H9 (cell line): ENCODE measurements at regions not wholly inside any gene's neighbourhood (a gene's known extent, or its start where the extent isn't known, plus 50 kb on each side); places are given as distances from the start of the nearest gene placed in this dataset.

Source experiments
- DNase-seq: peaks from one replicate; pipeline ENCODE4 v3.0.0-alpha.2; 2017
- H2AFZ ChIP-seq: one replicate; pipeline ENCODE4 v1.6.1; 2013; ENCODE audit warnings: mild to moderate bottlenecking, low read length, control low read depth, moderate library complexity
- H2AK5ac ChIP-seq: 2 replicates; pipeline ENCODE4 v1.6.1; 2013; ENCODE audit warnings: low read length, control low read depth, mixed read lengths; ENCODE audit not compliant: insufficient read length
- H2BK120ac ChIP-seq: one replicate; pipeline ENCODE4 v1.6.1; 2013; ENCODE audit warnings: low read depth, mild to moderate bottlenecking, low read length, control low read depth, inconsistent platforms; ENCODE audit not compliant: poor library complexity, severe bottlenecking
- H2BK12ac ChIP-seq: 2 replicates; pipeline ENCODE4 v1.6.1; 2013; ENCODE audit warnings: low read length, control low read depth, mixed read lengths, low read depth; ENCODE audit not compliant: insufficient read length
- H2BK15ac ChIP-seq: 2 replicates; pipeline ENCODE4 v1.6.1; 2013; ENCODE audit warnings: low read depth, low read length, control low read depth
- H2BK20ac ChIP-seq: one replicate; pipeline ENCODE4 v1.6.1; 2013; ENCODE audit warnings: low read depth, mild to moderate bottlenecking, low read length, control low read depth, inconsistent platforms; ENCODE audit not compliant: poor library complexity, severe bottlenecking
- H2BK5ac ChIP-seq: 2 replicates; pipeline ENCODE4 v1.6.1; 2013; ENCODE audit warnings: low read length, control low read depth, mixed read lengths; ENCODE audit not compliant: insufficient read length
- H3K14ac ChIP-seq: 2 replicates; pipeline ENCODE4 v1.6.1; 2013; ENCODE audit warnings: low read length, control low read depth; ENCODE audit not compliant: insufficient read depth
- H3K18ac ChIP-seq: 2 replicates; pipeline ENCODE4 v1.6.1; 2013; ENCODE audit warnings: low read depth, mild to moderate bottlenecking, mixed read lengths, low read length, control low read depth; ENCODE audit not compliant: insufficient read length
- H3K23ac ChIP-seq: 2 replicates; pipeline ENCODE4 v1.6.1; 2013; ENCODE audit warnings: low read length, control low read depth, mixed read lengths, low read depth; ENCODE audit not compliant: insufficient read length
- H3K23me2 ChIP-seq: 2 replicates; pipeline ENCODE4 v1.6.1; 2013; ENCODE audit warnings: low read depth, mild to moderate bottlenecking, mixed read lengths, low read length, control low read depth; ENCODE audit not compliant: insufficient read length, poor library complexity, severe bottlenecking
- H3K27ac ChIP-seq: 2 replicates; pipeline ENCODE4 v1.5.1; 2013; ENCODE audit warnings: low read length, control low read depth, mixed read lengths, low read depth; ENCODE audit not compliant: insufficient read length
- H3K27me3 ChIP-seq: 2 replicates; pipeline ENCODE4 v1.6.1; 2013; ENCODE audit warnings: low read length, control low read depth, inconsistent platforms; ENCODE audit not compliant: insufficient read depth
- H3K4ac ChIP-seq: 2 replicates; pipeline ENCODE4 v1.6.1; 2013; ENCODE audit warnings: low read depth, mild to moderate bottlenecking, control low read depth, inconsistent platforms, low read length, moderate library complexity
- H3K4me1 ChIP-seq: 2 replicates; pipeline ENCODE4 v1.6.1; 2013; ENCODE audit warnings: low read length, control low read depth, inconsistent platforms; ENCODE audit not compliant: insufficient read depth
- H3K4me2 ChIP-seq: 2 replicates; pipeline ENCODE4 v1.6.1; 2013; ENCODE audit warnings: low read length, control low read depth, mixed read lengths; ENCODE audit not compliant: insufficient read length, insufficient read depth
- H3K56ac ChIP-seq: 2 replicates; pipeline ENCODE4 v1.6.1; 2013; ENCODE audit warnings: low read depth, mild to moderate bottlenecking, mixed read lengths, low read length, control low read depth; ENCODE audit not compliant: insufficient read length
- H3K79me1 ChIP-seq: 2 replicates; pipeline ENCODE4 v1.6.1; 2013; ENCODE audit warnings: low read depth, mild to moderate bottlenecking, moderate library complexity, low read length, control low read depth, inconsistent platforms; ENCODE audit not compliant: insufficient read depth, poor library complexity, severe bottlenecking
- H3K79me2 ChIP-seq: 2 replicates; pipeline ENCODE4 v1.6.1; 2013; ENCODE audit warnings: low read length, control low read depth, inconsistent platforms; ENCODE audit not compliant: insufficient read depth
- H3K9ac ChIP-seq: 2 replicates; pipeline ENCODE4 v1.6.1; 2013; ENCODE audit warnings: low read length, control low read depth, mixed read lengths; ENCODE audit not compliant: insufficient read length; ENCODE audit errors: extremely low read depth
- H3K9me3 ChIP-seq: one replicate; pipeline ENCODE4 v1.6.1; 2013; ENCODE audit warnings: low read depth, low read length, inconsistent platforms; ENCODE audit not compliant: control insufficient read depth
- H3T11ph ChIP-seq: one replicate; pipeline ENCODE4 v1.6.1; 2013; ENCODE audit warnings: mild to moderate bottlenecking, low read length, control low read depth, inconsistent platforms
- H4K20me1 ChIP-seq: one replicate; pipeline ENCODE4 v1.6.1; 2013; ENCODE audit not compliant: control insufficient read depth, insufficient read length, insufficient read depth
- H4K5ac ChIP-seq: 2 replicates; pipeline ENCODE4 v1.6.1; 2013; ENCODE audit warnings: low read depth, mild to moderate bottlenecking, mixed read lengths, low read length, control low read depth; ENCODE audit not compliant: insufficient read length
- H4K8ac ChIP-seq: replicated peaks from 2 replicates; pipeline ENCODE4 v1.6.1; 2013; ENCODE audit warnings: low read length, control low read depth, mixed read lengths, low read depth; ENCODE audit not compliant: insufficient read length
- H4K91ac ChIP-seq: 2 replicates; pipeline ENCODE4 v1.6.1; 2013; ENCODE audit warnings: low read depth, mild to moderate bottlenecking, moderate library complexity, mixed read lengths, low read length, control low read depth; ENCODE audit not compliant: insufficient read length
- H3K27ac Mint-ChIP-seq, 3 experiments: 2 replicates in 2 of 3; 3 replicates in 1 of 3; pipeline ENCODE4 v1.8.0; 2020 to 2021; ENCODE audit warnings: mixed read lengths in 3 of 3, mild to moderate bottlenecking in 1 of 3, moderate library complexity in 1 of 3
- H3K27me3 Mint-ChIP-seq: 2 replicates; pipeline ENCODE4 v1.8.0; 2021; ENCODE audit warnings: low read depth, mild to moderate bottlenecking, moderate library complexity, mixed read lengths
- H3K36me3 Mint-ChIP-seq, 3 experiments: 2 replicates in 2 of 3; 3 replicates in 1 of 3; pipeline ENCODE4 v1.8.0; 2020 to 2021; ENCODE audit warnings: low read depth in 3 of 3, mixed read lengths in 3 of 3; ENCODE audit not compliant: insufficient read depth in 1 of 3
- H3K4me1 Mint-ChIP-seq, 2 experiments: 2 replicates each; pipeline ENCODE4 v1.8.0; 2020; ENCODE audit warnings: mixed read lengths in 2 of 2
- H3K4me3 Mint-ChIP-seq, 2 experiments: 2 replicates in 1 of 2; 3 replicates in 1 of 2; pipeline ENCODE4 v1.8.0; 2020 to 2021; ENCODE audit warnings: mild to moderate bottlenecking in 2 of 2, mixed read lengths in 2 of 2, moderate library complexity in 1 of 2
- H3K9me3 Mint-ChIP-seq, 2 experiments: 2 replicates in 1 of 2; 3 replicates in 1 of 2; pipeline ENCODE4 v1.8.0; 2020; ENCODE audit warnings: mild to moderate bottlenecking in 2 of 2, mixed read lengths in 2 of 2, moderate library complexity in 1 of 2
- WGBS: extraction: QIAGEN DNeasy Blood & Tissue Kit; methylation state at CpG from one replicate; pipeline ENCODE4 v1.1.7; 2013; ENCODE audit warnings: missing lambda C conversion rate, low lambda C conversion rate, mixed read lengths; ENCODE audit not compliant: insufficient read length; ENCODE audit errors: extremely low coverage; 5-methylcytosine and 5-hydroxymethylcytosine counted together
- TF ChIP-seq, protein P1 (sequence below): fragments of 200-600 bp; sonication (generic); conservative IDR thresholded peaks from 3 replicates; pipeline ENCODE4 v1.8.0; 2021; ENCODE audit warnings: antibody characterized with exemption, mild to moderate bottlenecking

GRCh38 chr18:44588508-44588907, 92.2 kb upstream of the SETBP1 start:
- Histone ChIP-seq H2BK5ac (no peak overlapping the region), H4K20me1 (no peaks in the 10 kb centered on the region), H3K79me1 (no peaks in the 10 kb centered on the region), H4K5ac (no peak overlapping the region), H3K23ac (no peak overlapping the region), H4K91ac (no peak overlapping the region), H2AK5ac (no peak overlapping the region), H3K4ac (no peak overlapping the region), H3K56ac (no peak overlapping the region), H2BK20ac (no peak overlapping the region), H3K14ac (no peak overlapping the region), H2AFZ (no peak overlapping the region), H3K4me1 (no peaks in the 10 kb centered on the region), H3K27me3 (no peaks in the 10 kb centered on the region), H3T11ph (no peak overlapping the region), H2BK15ac (no peak overlapping the region), H2BK12ac (no peak overlapping the region), H3K9me3 (no peaks in the 10 kb centered on the region), H4K8ac (no peak overlapping the region), H3K79me2 (no peaks in the 10 kb centered on the region), H3K23me2 (no peaks in the 10 kb centered on the region), H3K18ac (no peak overlapping the region), H3K9ac (no peak overlapping the region), H3K27ac (no peak overlapping the region), H3K4me2 (no peak overlapping the region), H2BK120ac (no peak overlapping the region)
- TF ChIP-seq, protein P1, sequence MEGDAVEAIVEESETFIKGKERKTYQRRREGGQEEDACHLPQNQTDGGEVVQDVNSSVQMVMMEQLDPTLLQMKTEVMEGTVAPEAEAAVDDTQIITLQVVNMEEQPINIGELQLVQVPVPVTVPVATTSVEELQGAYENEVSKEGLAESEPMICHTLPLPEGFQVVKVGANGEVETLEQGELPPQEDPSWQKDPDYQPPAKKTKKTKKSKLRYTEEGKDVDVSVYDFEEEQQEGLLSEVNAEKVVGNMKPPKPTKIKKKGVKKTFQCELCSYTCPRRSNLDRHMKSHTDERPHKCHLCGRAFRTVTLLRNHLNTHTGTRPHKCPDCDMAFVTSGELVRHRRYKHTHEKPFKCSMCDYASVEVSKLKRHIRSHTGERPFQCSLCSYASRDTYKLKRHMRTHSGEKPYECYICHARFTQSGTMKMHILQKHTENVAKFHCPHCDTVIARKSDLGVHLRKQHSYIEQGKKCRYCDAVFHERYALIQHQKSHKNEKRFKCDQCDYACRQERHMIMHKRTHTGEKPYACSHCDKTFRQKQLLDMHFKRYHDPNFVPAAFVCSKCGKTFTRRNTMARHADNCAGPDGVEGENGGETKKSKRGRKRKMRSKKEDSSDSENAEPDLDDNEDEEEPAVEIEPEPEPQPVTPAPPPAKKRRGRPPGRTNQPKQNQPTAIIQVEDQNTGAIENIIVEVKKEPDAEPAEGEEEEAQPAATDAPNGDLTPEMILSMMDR, result no peak
- Mint-ChIP-seq H3K27me3 (no peaks in the 10 kb centered on the region), H3K9me3 (no peaks in the 10 kb centered on the region), H3K4me3 (no peak overlapping the region), H3K36me3 (no peaks in the 10 kb centered on the region), H3K27ac (no peak overlapping the region), H3K4me1 (no peaks in the 10 kb centered on the region)
- no peak for DNase-seq
- no CpG with 5 or more reads among the region's 2 CpGs for WGBS
